ENCODE measurements at regions not wholly inside any gene's neighbourhood (a gene's known extent, or its start where the extent isn't known, plus 50 kb on each side); places are given as distances from the start of the nearest gene placed in this dataset.

- no peak overlapping the region for H3K4me3 ChIP-seq (ENCODE audit: low read depth, low read length)
- TF ChIP-seq CTCF (IDR thresholded peaks at IDR 0.05; ENCODE audit: insufficient read depth, low read depth, low read length) = no peak
- H3K27me3 ChIP-seq (ENCODE audit: control insufficient read depth, insufficient read depth, low read length) = no peaks in the 10 kb centered on the region
- POLR2A ChIA-PET = no interaction called here
- no peak for DNase-seq (ENCODE audit: low read depth)
- CTCF ChIA-PET = no interaction called here
- no peaks in the 10 kb centered on the region for H3K36me3 ChIP-seq (ENCODE audit: control insufficient read depth, insufficient read depth, low read length)
Observed at GRCh38 chr3:73215901-73216300, 154.4 kb downstream of the EBLN2 start.

DNA sequence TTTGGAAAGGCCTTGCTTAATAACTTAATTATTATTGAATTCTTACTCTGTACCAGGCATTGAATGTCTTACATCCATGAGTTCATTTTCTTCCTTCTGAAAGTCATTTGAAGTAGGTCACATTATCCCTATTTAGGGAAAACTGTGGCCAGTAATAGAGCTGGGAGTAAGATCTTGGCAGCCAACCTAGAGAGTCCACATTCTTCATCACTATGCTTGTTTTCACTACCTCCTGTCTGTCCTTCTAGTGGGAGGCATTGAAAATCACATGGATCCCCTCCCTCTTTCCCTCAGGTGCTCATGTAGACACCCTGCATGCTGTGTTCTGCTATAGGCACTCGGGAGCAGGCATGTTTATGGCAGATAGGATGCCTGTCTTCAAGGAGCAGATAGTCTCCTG is 154.9 kb downstream of the EBLN2 start:
- Histone ChIP-seq H3K36me3 (ENCODE audit: control insufficient read depth, insufficient read depth, low read length) (no peaks in the 10 kb centered on the region), H3K27me3 (ENCODE audit: control insufficient read depth, insufficient read depth, low read length) (no peaks in the 10 kb centered on the region), H3K4me3 (ENCODE audit: low read depth, low read length) (no peak overlapping the region)
- POLR2A ChIA-PET = no interaction called here
- no peak for TF ChIP-seq CTCF (IDR thresholded peaks at IDR 0.05; ENCODE audit: insufficient read depth, low read depth, low read length)
- CTCF ChIA-PET = no interaction called here
- no peak for DNase-seq (ENCODE audit: low read depth)

DNA sequence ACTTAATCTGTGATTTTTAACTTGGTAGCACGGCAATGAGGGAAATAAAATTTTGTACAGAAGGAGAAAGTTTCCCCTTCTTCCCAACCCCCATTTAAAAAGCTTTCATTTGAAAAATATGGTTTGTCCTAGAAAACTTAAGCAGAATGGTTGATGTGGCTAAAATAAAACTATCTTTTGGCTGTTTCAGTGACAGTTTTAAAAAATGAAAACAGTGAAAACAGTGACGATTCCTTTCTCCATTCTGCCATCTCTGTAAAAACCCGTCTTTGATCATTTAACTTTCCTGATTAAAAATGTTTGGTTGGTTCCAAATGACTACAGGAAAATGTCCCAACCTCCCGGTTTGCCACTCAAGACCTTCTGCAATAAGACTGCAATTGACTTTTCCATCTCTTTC is 160.7 kb downstream of the EBLN2 start:
- Histone ChIP-seq H3K36me3 (ENCODE audit: control insufficient read depth, insufficient read depth, low read length) (no peaks in the 10 kb centered on the region), H3K4me3 (ENCODE audit: low read depth, low read length) (no peak overlapping the region), H3K27me3 (ENCODE audit: control insufficient read depth, insufficient read depth, low read length) (no peaks in the 10 kb centered on the region)
- no peak for TF ChIP-seq CTCF (IDR thresholded peaks at IDR 0.05; ENCODE audit: insufficient read depth, low read depth, low read length)
- ChIA-PET POLR2A (no interaction called here), CTCF (no interaction called here)
- no peak for DNase-seq (ENCODE audit: low read depth)

DNA sequence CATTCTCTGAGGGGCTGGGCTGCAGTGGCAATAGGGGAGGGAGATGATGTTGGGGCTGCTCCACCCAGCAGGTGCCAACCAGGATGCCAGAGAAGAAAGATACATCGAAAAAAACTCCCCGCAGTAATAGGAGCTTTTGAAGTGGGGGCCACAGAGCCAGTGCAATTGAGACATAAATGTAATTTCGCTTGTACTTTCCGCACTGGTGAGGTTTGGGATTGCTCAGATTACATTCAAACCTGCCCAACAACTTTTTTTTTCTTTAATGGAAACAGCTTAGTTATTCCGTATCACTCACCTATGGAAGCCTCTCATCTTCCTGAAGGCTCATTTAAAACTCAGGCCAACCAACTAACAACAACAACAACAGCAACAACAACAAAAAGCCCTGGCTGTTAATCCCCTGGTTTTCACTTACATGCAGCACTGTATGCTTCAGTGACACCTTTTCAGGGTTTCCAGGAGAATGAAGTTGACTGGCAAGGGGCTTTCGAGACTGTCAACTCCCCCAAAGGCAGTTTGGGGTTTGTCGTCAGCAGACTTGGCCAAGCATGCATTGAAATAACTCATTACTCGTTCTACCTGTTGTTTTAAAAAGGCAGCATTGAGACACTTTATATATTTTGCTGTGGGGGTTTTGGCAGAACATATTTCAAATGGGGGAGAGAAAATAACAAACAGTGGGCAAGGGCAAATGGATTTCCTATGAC is 163.8 kb downstream of the EBLN2 start:
- no peak for DNase-seq (ENCODE audit: low read depth)
- ChIA-PET CTCF (no interaction called here), POLR2A (no interaction called here)
- H3K4me3 ChIP-seq (ENCODE audit: low read depth, low read length) = no peak overlapping the region
- H3K36me3 ChIP-seq (ENCODE audit: control insufficient read depth, insufficient read depth, low read length) = no peaks in the 10 kb centered on the region
- no peaks in the 10 kb centered on the region for H3K27me3 ChIP-seq (ENCODE audit: control insufficient read depth, insufficient read depth, low read length)
- no peak for TF ChIP-seq CTCF (IDR thresholded peaks at IDR 0.05; ENCODE audit: insufficient read depth, low read depth, low read length)

DNA sequence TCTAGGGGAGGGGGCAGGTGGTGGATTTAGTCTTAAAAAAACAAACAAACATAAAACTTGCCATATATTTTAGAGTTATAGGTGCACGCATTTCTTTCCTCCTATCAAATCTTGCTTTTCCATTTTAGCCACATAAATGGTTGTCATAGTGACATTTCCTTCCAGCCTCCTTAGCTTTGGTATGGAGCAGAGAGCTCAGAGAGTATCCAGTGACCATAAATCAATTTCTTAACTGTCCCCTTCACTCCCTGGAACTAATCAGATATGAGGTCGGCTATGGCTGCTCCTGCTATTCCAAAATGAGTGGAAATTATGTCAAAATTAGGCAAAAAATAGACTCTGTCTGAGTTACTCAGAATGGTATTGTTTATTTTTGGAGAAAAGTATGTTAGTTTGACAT is 164.5 kb downstream of the EBLN2 start:
- Histone ChIP-seq H3K27me3 (ENCODE audit: control insufficient read depth, insufficient read depth, low read length) (no peaks in the 10 kb centered on the region), H3K4me3 (ENCODE audit: low read depth, low read length) (no peak overlapping the region), H3K36me3 (ENCODE audit: control insufficient read depth, insufficient read depth, low read length) (no peaks in the 10 kb centered on the region)
- no peak for TF ChIP-seq CTCF (IDR thresholded peaks at IDR 0.05; ENCODE audit: insufficient read depth, low read depth, low read length)
- CTCF ChIA-PET = no interaction called here
- DNase-seq (ENCODE audit: low read depth) = no peak
- POLR2A ChIA-PET = no interaction called here

Data from BJ (cell line).